Neural progenitor cell (in vitro differentiated cells): ENCODE measurements at regions not wholly inside any gene's neighbourhood (a gene's known extent, or its start where the extent isn't known, plus 50 kb on each side); places are given as distances from the start of the nearest gene placed in this dataset.
A peak's percentile ranks its signal among the peaks of the same experiment; 100 is the strongest.

ENCODE experiments used
- DNase-seq: peaks from one replicate; pipeline ENCODE4 v3.0.0-alpha.2; 2016; ENCODE audit warnings: low spot score
- H2AFZ ChIP-seq: fragments of 200-600 bp; sonication (generic); replicated peaks from 2 replicates; pipeline ENCODE4 v1.6.1; 2016; ENCODE audit warnings: antibody characterized with exemption
- H3F3A ChIP-seq: fragments of 200-600 bp; sonication (generic); 2 replicates; pipeline ENCODE4 v1.6.1; 2016; ENCODE audit warnings: antibody characterized with exemption, low read depth
- H3K27ac ChIP-seq: fragments of 200-600 bp; sonication (generic); 2 replicates; pipeline ENCODE4 v1.5.1; 2016; ENCODE audit warnings: mild to moderate bottlenecking
- H3K27me3 ChIP-seq: fragments of 200-600 bp; sonication (generic); 2 replicates; pipeline ENCODE4 v1.6.1; 2016; ENCODE audit warnings: mild to moderate bottlenecking, moderate library complexity
- H3K36me3 ChIP-seq: fragments of 200-600 bp; sonication (generic); 2 replicates; pipeline ENCODE4 v1.5.1; 2016
- H3K4me1 ChIP-seq: fragments of 200-600 bp; sonication (generic); 2 replicates; pipeline ENCODE4 v1.6.1; 2016; ENCODE audit warnings: mixed run types
- H3K4me2 ChIP-seq: fragments of 200-600 bp; sonication (generic); 2 replicates; pipeline ENCODE4 v1.6.1; 2016
- H3K4me3 ChIP-seq: fragments of 200-600 bp; sonication (generic); 2 replicates; pipeline ENCODE4 v1.5.1; 2016
- H3K79me2 ChIP-seq: fragments of 200-600 bp; sonication (generic); 2 replicates; pipeline ENCODE4 v1.6.1; 2016; ENCODE audit warnings: low read depth
- H3K9ac ChIP-seq: fragments of 200-600 bp; sonication (generic); 2 replicates; pipeline ENCODE4 v1.6.1; 2016
- H3K9me3 ChIP-seq: fragments of 200-600 bp; sonication (generic); 2 replicates; pipeline ENCODE4 v1.5.1; 2016; ENCODE audit warnings: low read depth
- H4K20me1 ChIP-seq: fragments of 200-600 bp; sonication (generic); 2 replicates; pipeline ENCODE4 v1.6.1; 2016; ENCODE audit warnings: low read depth
- H3K27ac Mint-ChIP-seq: 3 replicates; pipeline ENCODE4 v1.8.0; 2021; ENCODE audit warnings: mixed read lengths
- H3K27me3 Mint-ChIP-seq: 2 replicates; pipeline ENCODE4 v1.8.0; 2022; ENCODE audit warnings: low read depth, mild to moderate bottlenecking, inconsistent platforms, moderate library complexity, mixed read lengths; ENCODE audit not compliant: insufficient read depth
- H3K36me3 Mint-ChIP-seq: 3 replicates; pipeline ENCODE4 v1.8.0; 2021; ENCODE audit warnings: mixed read lengths
- H3K4me1 Mint-ChIP-seq: 3 replicates; pipeline ENCODE4 v1.8.0; 2021; ENCODE audit warnings: mixed read lengths
- H3K4me3 Mint-ChIP-seq: 3 replicates; pipeline ENCODE4 v1.8.0; 2021; ENCODE audit warnings: mild to moderate bottlenecking, moderate library complexity, mixed read lengths
- H3K9me3 Mint-ChIP-seq: 3 replicates; pipeline ENCODE4 v1.8.0; 2020; ENCODE audit warnings: mixed read lengths
- EZH2 ChIP-seq: fragments of 200-600 bp; sonication (generic); IDR thresholded peaks from 2 replicates; pipeline ENCODE4 v1.6.1; 2017; ENCODE audit warnings: antibody characterized with exemption, mild to moderate bottlenecking, moderate library complexity
- EZH2phosphoT487 ChIP-seq: fragments of 200-600 bp; sonication (generic); IDR thresholded peaks from 2 replicates; pipeline ENCODE4 v1.6.1; 2017; ENCODE audit warnings: antibody characterized with exemption
- TF ChIP-seq, protein P1 (sequence below): fragments of 200-600 bp; sonication (generic); IDR thresholded peaks from 2 replicates; pipeline ENCODE4 v1.5.1; 2017; ENCODE audit warnings: antibody characterized with exemption, mild to moderate bottlenecking

DNA sequence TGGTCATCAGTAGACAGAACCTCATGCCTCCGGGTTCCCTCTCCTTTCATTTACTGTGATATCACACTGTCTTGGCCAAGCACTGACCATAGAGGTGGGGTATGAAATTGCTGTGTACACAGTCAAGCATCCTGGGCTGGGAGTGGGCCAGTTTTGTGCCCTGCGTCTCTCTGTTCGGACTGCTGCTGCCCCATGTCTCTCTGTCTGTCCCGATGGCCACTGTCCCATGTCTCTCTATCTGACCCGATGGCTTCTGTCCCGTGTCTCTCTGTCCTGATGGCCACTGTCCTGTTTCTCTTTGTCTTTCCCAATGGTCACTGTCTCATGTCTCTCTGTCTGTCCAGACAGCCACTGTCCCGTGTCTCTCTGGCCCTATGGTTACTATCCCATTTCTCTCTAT, 164.9 kb downstream of the ARL4C start:
- Mint-ChIP-seq H3K36me3 (no peaks in the 10 kb centered on the region), H3K9me3 (peaks cover 5% of the 10 kb centered on the region), H3K27me3 (peaks cover 7% of the 10 kb centered on the region), H3K27ac (no peak overlapping the region), H3K4me3 (no peak overlapping the region), H3K4me1 (peaks cover 47% of the 10 kb centered on the region)
- Histone ChIP-seq H3K79me2 (no peaks in the 10 kb centered on the region), H3K27ac (no peak overlapping the region), H3K9ac (no peak overlapping the region), H4K20me1 (no peaks in the 10 kb centered on the region), H3K4me1 (peaks cover 9% of the 10 kb centered on the region), H3K9me3 (no peaks in the 10 kb centered on the region), H3F3A (no peaks in the 10 kb centered on the region), H2AFZ (no peak overlapping the region), H3K4me2 (no peak overlapping the region), H3K4me3 (no peak overlapping the region), H3K27me3 (no peaks in the 10 kb centered on the region), H3K36me3 (no peaks in the 10 kb centered on the region)
- no peak for TF ChIP-seq EZH2
- DNase-seq = no peak

DNA sequence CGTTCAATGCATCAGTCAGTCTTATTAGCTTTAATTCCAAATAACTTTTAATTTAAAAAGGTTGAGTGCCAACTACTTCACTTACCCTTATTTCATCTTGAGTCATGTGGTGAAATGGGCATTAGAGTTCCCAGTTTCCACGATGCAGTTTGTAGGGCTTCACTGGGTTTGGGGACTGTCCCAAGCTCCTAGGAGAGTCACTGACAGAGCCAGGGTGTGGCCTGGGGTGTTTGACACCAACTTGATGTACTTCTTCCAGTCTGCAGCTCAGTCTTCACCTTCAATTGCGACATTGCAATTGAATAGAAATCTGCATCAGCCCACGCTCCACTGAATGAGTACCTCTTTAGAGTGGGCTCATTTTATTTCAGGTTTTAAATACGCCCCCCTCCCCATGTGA, 165.3 kb downstream of the ARL4C start:
- no peak overlapping the region for H2AFZ ChIP-seq
- no peaks in the 10 kb centered on the region for H3K79me2 ChIP-seq
- peaks cover 12% of the 10 kb centered on the region for H3K4me1 ChIP-seq
- no peak for DNase-seq
- no peaks in the 10 kb centered on the region for H3K36me3 Mint-ChIP-seq
- H3K4me3 ChIP-seq = no peak overlapping the region
- peak overlapping the region; percentile 54 for H3K27ac Mint-ChIP-seq
- H3K9me3 Mint-ChIP-seq = peaks cover 5% of the 10 kb centered on the region
- H3K9ac ChIP-seq = no peak overlapping the region
- H3K27me3 ChIP-seq = no peaks in the 10 kb centered on the region
- peaks cover 7% of the 10 kb centered on the region for H3K27me3 Mint-ChIP-seq
- no peak overlapping the region for H3K4me2 ChIP-seq
- no peak overlapping the region for H3K4me3 Mint-ChIP-seq
- H4K20me1 ChIP-seq = no peaks in the 10 kb centered on the region
- H3K36me3 ChIP-seq = no peaks in the 10 kb centered on the region
- no peak overlapping the region for H3K27ac ChIP-seq
- peaks cover 49% of the 10 kb centered on the region for H3K4me1 Mint-ChIP-seq
- no peak for TF ChIP-seq EZH2phosphoT487
- no peak for TF ChIP-seq EZH2
- TF ChIP-seq, protein P1, sequence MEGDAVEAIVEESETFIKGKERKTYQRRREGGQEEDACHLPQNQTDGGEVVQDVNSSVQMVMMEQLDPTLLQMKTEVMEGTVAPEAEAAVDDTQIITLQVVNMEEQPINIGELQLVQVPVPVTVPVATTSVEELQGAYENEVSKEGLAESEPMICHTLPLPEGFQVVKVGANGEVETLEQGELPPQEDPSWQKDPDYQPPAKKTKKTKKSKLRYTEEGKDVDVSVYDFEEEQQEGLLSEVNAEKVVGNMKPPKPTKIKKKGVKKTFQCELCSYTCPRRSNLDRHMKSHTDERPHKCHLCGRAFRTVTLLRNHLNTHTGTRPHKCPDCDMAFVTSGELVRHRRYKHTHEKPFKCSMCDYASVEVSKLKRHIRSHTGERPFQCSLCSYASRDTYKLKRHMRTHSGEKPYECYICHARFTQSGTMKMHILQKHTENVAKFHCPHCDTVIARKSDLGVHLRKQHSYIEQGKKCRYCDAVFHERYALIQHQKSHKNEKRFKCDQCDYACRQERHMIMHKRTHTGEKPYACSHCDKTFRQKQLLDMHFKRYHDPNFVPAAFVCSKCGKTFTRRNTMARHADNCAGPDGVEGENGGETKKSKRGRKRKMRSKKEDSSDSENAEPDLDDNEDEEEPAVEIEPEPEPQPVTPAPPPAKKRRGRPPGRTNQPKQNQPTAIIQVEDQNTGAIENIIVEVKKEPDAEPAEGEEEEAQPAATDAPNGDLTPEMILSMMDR = no peak
- no peaks in the 10 kb centered on the region for H3K9me3 ChIP-seq
- no peaks in the 10 kb centered on the region for H3F3A ChIP-seq

DNA sequence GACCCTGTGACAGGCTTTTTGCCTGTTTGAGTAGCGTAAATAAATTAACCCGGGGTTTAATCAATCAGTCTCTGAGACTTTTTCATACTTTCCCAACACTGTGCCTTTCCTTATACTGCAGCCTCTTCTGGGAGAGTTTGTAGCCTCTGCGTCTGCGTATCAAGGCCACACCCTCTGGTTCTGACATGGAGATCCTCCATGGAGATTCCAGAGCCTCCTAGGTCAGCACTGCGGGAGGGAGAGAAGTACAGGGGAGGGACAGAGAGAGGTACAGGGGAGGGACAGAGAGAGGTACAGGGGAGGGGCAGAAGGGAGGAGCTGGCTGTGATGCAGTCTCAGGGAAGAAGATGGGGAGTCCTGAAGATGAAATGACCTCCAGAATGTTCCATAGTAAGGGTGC, 166.0 kb downstream of the ARL4C start:
- Mint-ChIP-seq H3K4me1 (peaks cover 46% of the 10 kb centered on the region), H3K4me3 (peak overlapping the region; percentile 46), H3K27ac (peak overlapping the region; percentile 81), H3K9me3 (peaks cover 5% of the 10 kb centered on the region), H3K27me3 (peaks cover 7% of the 10 kb centered on the region), H3K36me3 (no peaks in the 10 kb centered on the region)
- no peak for TF ChIP-seq EZH2
- no peak for TF ChIP-seq EZH2phosphoT487
- TF ChIP-seq, protein P1 = no peak
- H3K79me2 ChIP-seq = no peaks in the 10 kb centered on the region
- no peak overlapping the region for H3K27ac ChIP-seq
- H3K4me3 ChIP-seq = no peak overlapping the region
- H3K27me3 ChIP-seq = no peaks in the 10 kb centered on the region
- no peaks in the 10 kb centered on the region for H3F3A ChIP-seq
- H3K9ac ChIP-seq = no peak overlapping the region
- no peak overlapping the region for H3K4me2 ChIP-seq
- no peaks in the 10 kb centered on the region for H4K20me1 ChIP-seq
- H3K36me3 ChIP-seq = no peaks in the 10 kb centered on the region
- H2AFZ ChIP-seq = no peak overlapping the region
- peaks cover 13% of the 10 kb centered on the region for H3K4me1 ChIP-seq
- peak; percentile 20 for DNase-seq
- no peaks in the 10 kb centered on the region for H3K9me3 ChIP-seq

DNA sequence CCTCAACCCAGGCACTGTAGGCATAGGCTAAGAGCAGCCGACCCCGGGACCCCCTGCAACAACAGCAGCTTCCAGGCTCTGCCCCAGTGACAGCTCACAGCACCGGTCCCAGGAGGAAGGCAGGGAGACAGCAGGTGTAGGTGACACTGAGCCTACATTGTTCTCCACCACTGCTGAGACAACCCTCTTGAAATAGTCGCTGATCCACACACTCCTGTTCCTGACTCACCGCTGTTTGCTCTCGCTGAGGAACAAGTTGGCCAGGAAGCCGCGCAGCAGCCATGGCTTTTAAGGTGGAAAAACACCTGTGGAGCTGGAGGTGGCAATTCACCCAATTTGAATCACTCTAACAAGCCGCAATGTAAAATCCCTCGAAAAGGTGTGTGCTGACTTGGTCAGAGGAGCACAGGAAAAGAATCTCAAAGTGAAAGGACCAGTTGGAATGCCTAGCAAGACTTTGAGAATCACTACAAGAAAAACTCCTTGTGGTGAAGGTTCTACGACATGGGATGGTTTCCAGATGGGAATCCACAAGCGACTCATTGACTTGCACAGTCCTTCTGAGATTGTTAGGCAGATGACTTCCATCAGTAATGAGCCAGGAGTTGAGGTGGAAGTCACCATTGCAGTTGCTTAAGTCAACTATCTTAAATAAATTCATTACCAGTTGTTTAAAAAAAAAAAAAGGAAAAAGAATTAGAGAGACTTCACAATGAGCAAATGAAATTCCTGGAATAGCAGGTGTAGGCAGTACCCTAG, 167.5 kb downstream of the ARL4C start:
- Histone ChIP-seq H4K20me1 (no peaks in the 10 kb centered on the region), H3F3A (no peaks in the 10 kb centered on the region), H3K4me1 (peaks cover 22% of the 10 kb centered on the region), H3K36me3 (no peaks in the 10 kb centered on the region), H3K27ac (no peak overlapping the region), H3K9me3 (no peaks in the 10 kb centered on the region), H3K79me2 (no peaks in the 10 kb centered on the region), H2AFZ (no peak overlapping the region), H3K4me3 (no peak overlapping the region), H3K27me3 (no peaks in the 10 kb centered on the region), H3K4me2 (no peak overlapping the region), H3K9ac (no peak overlapping the region)
- no peak for DNase-seq
- H3K4me1 Mint-ChIP-seq = peaks cover 33% of the 10 kb centered on the region
- H3K27me3 Mint-ChIP-seq = peaks cover 7% of the 10 kb centered on the region
- TF ChIP-seq EZH2phosphoT487 = no peak
- TF ChIP-seq EZH2 = no peak
- TF ChIP-seq, protein P1 = no peak
- H3K9me3 Mint-ChIP-seq = peaks cover 9% of the 10 kb centered on the region
- H3K36me3 Mint-ChIP-seq = no peaks in the 10 kb centered on the region
- no peak overlapping the region for H3K4me3 Mint-ChIP-seq
- H3K27ac Mint-ChIP-seq = no peak overlapping the region
